HG03571 (cell line): ENCODE measurements at regions not wholly inside any gene's neighbourhood (a gene's known extent, or its start where the extent isn't known, plus 50 kb on each side); places are given as distances from the start of the nearest gene placed in this dataset.

ENCODE experiments used
- ATAC-seq: cut with Tn5 transposase; IDR thresholded peaks from one replicate; pipeline ENCODE4 v1.9.1; 2021; ENCODE audit not compliant: unreplicated experiment

GRCh38 chr6:105967917-105968602, 118.1 kb upstream of the PRDM1 start:
- ATAC-seq = no peak

GRCh38 chr6:105966481-105966880, 119.7 kb upstream of the PRDM1 start:
- no peak for ATAC-seq

- ATAC-seq = no peak
Observed at GRCh38 chr6:105964979-105965760, 121.0 kb upstream of the PRDM1 start.

- no peak for ATAC-seq
Observed at GRCh38 chr6:105954148-105954547, 132.0 kb upstream of the PRDM1 start.

GRCh38 chr6:105952772-105953690, 133.1 kb upstream of the PRDM1 start:
- ATAC-seq = no peak

GRCh38 chr6:105952326-105952725, 133.8 kb upstream of the PRDM1 start:
- ATAC-seq = no peak

GRCh38 chr6:105951322-105951721, 134.8 kb upstream of the PRDM1 start:
- ATAC-seq = no peak

GRCh38 chr6:105949869-105950268, 136.3 kb upstream of the PRDM1 start:
- no peak for ATAC-seq

GRCh38 chr6:105943514-105943913, 142.6 kb upstream of the PRDM1 start:
- ATAC-seq = no peak

- no peak for ATAC-seq
Observed at GRCh38 chr6:105941621-105942412, 144.3 kb upstream of the PRDM1 start.

GRCh38 chr6:105940990-105941389, 145.1 kb upstream of the PRDM1 start:
- no peak for ATAC-seq

- no peak for ATAC-seq
Observed at GRCh38 chr6:105936972-105937371, 149.2 kb upstream of the PRDM1 start.

GRCh38 chr6:105935416-105935815, 150.7 kb upstream of the PRDM1 start:
- ATAC-seq = no peak

- ATAC-seq = no peak
Observed at GRCh38 chr6:105934708-105935107, 151.4 kb upstream of the PRDM1 start.

GRCh38 chr6:105932440-105932839, 153.7 kb upstream of the PRDM1 start:
- no peak for ATAC-seq

GRCh38 chr6:105929626-105930025, 156.5 kb upstream of the PRDM1 start:
- ATAC-seq = no peak

- ATAC-seq = no peak
Observed at GRCh38 chr6:105926318-105926717, 159.8 kb upstream of the PRDM1 start.

GRCh38 chr6:105925706-105926105, 160.4 kb upstream of the PRDM1 start:
- no peak for ATAC-seq

- ATAC-seq = no peak
Observed at GRCh38 chr6:105921781-105922180, 164.4 kb upstream of the PRDM1 start.

GRCh38 chr6:105920071-105920470, 166.1 kb upstream of the PRDM1 start:
- ATAC-seq = no peak
